Hematopoietic multipotent progenitor cell treated with erythropoietin and hydrocortisone succinate and interleukin-3 and kit ligand, for 8 days (in vitro differentiated cells): ENCODE measurements at regions not wholly inside any gene's neighbourhood (a gene's known extent, or its start where the extent isn't known, plus 50 kb on each side); places are given as distances from the start of the nearest gene placed in this dataset.

Experiments used
- DNase-seq: peaks from one replicate; pipeline ENCODE4 v3.0.0-alpha.2; 2015

GRCh38 chr4:83170952-83171399 lies 56.4 kb upstream of the PLAC8 start:
- DNase-seq = peak; percentile 21
